HCT116 (cell line): ENCODE measurements at regions not wholly inside any gene's neighbourhood (a gene's known extent, or its start where the extent isn't known, plus 50 kb on each side); places are given as distances from the start of the nearest gene placed in this dataset.

Experiments
- ATAC-seq: fragments of 200-7000 bp; cut with Tn5 transposase; 2 replicates; pipeline ENCODE4 v1.9.1; 2020; ENCODE audit warnings: mild to moderate bottlenecking, moderate library complexity
- BruUV-seq: library from RNA; stranded (reverse); fragments of 400-500 nt; replicated peaks from 2 replicates; lab custom pipeline; 2021; lab: Mats Ljungman, UMichigan
- CTCF ChIA-PET: fragments of 300-600 bp; sonication (Branson Sonifier 250); formaldehyde crosslinking; loops from one replicate; lab custom pipeline; 2021; ENCODE audit warnings: antibody characterized with exemption; lab: Charles Lee
- POLR2A ChIA-PET: fragments of 300-600, 350-600 bp; sonication (Branson Sonifier 250); formaldehyde crosslinking; loops from one replicate; lab custom pipeline; 2021; ENCODE audit warnings: antibody characterized with exemption; lab: Charles Lee
- RAD21 ChIA-PET, 2 experiments: fragments of 300-600 bp; sonication (Branson Sonifier 250); formaldehyde crosslinking; loops; one replicate each; lab custom pipeline; 2023; ENCODE audit warnings: low total read pairs in 2 of 2; ENCODE audit not compliant: uncharacterized antibody in 2 of 2, unreplicated experiment in 2 of 2, low non-redundant PET in 1 of 2; lab: Charles Lee
- DNase-seq: peaks from one replicate; pipeline ENCODE4 v3.0.0-alpha.2; 2010; ENCODE audit warnings: low read depth, low spot score
- H2AFZ ChIP-seq: fragments of 200-600 bp; shearing (Covaris generic), sonication (generic); 2 replicates; pipeline ENCODE4 v1.6.1; 2017; ENCODE audit warnings: low read depth, mixed run types, mixed read lengths, antibody characterized with exemption, low read length; ENCODE audit not compliant: poor library complexity, severe bottlenecking
- H3K27ac ChIP-seq: 2 replicates; pipeline ENCODE4 v1.5.1; 2012; ENCODE audit warnings: low read depth, low read length
- H3K27me3 ChIP-seq: fragments of 200-600 bp; sonication (generic); 2 replicates; pipeline ENCODE4 v1.6.1; 2016; ENCODE audit warnings: mixed run types, low read length, mixed read lengths; ENCODE audit not compliant: insufficient read depth
- H3K36me3 ChIP-seq, 2 experiments: fragments of 200-500 bp in 1 of 2; fragments of 200-600 bp in 1 of 2; sonication (Bioruptor generic) in 1 of 2; sonication (generic) in 1 of 2; 2 replicates each; pipeline versions ENCODE4 v1.5.1 to v1.6.1; 2014 to 2016; ENCODE audit warnings: low read length in 2 of 2, inconsistent platforms in 1 of 2, mixed read lengths in 1 of 2, mixed run types in 1 of 2; ENCODE audit not compliant: insufficient read depth in 2 of 2, control insufficient read depth in 1 of 2
- H3K4me1 ChIP-seq, 2 experiments: fragments of 200-600 bp in 1 of 2; sonication (generic) in 1 of 2; 2 replicates each; pipeline versions ENCODE4 v1.5.1 to v1.6.1; 2012 to 2017; ENCODE audit warnings: low read length in 2 of 2, inconsistent platforms in 1 of 2, mild to moderate bottlenecking in 1 of 2, mixed read lengths in 1 of 2, mixed run types in 1 of 2, moderate library complexity in 1 of 2; ENCODE audit not compliant: insufficient read depth in 2 of 2, control insufficient read depth in 1 of 2
- H3K4me2 ChIP-seq: fragments of 200-600 bp; sonication (generic); 2 replicates; pipeline ENCODE4 v1.6.1; 2017; ENCODE audit warnings: mixed run types, low read length, mixed read lengths
- H3K4me3 ChIP-seq, 2 experiments: fragments of 200-600 bp in 1 of 2; sonication (generic) in 1 of 2; replicated peaks in 1 of 2; 2 replicates each; pipeline ENCODE4 v1.5.1; 2011 to 2016; ENCODE audit warnings: low read length in 2 of 2, control low read depth in 1 of 2, low read depth in 1 of 2, mild to moderate bottlenecking in 1 of 2, mixed read lengths in 1 of 2, mixed run types in 1 of 2
- H3K79me2 ChIP-seq: fragments of 200-600 bp; sonication (generic); 2 replicates; pipeline ENCODE4 v1.6.1; 2017; ENCODE audit warnings: mild to moderate bottlenecking, mixed run types, low read length, moderate library complexity, mixed read lengths; ENCODE audit not compliant: insufficient read depth
- H3K9ac ChIP-seq: fragments of 200-600 bp; sonication (generic); 2 replicates; pipeline ENCODE4 v1.6.1; 2016; ENCODE audit warnings: low read length, mixed read lengths
- H3K9me2 ChIP-seq: fragments of 200-600 bp; sonication (generic), shearing (Covaris generic); 2 replicates; pipeline ENCODE4 v1.6.1; 2017; ENCODE audit warnings: mixed run types, mild to moderate bottlenecking, moderate library complexity; ENCODE audit not compliant: insufficient read depth
- H3K9me3 ChIP-seq, 2 experiments: fragments of 200-500 bp in 1 of 2; fragments of 200-600 bp in 1 of 2; sonication (Bioruptor generic) in 1 of 2; sonication (generic) in 1 of 2; 2 replicates each; pipeline ENCODE4 v1.6.1; 2014 to 2017; ENCODE audit warnings: low read length in 2 of 2, mixed read lengths in 2 of 2, inconsistent platforms in 1 of 2, low read depth in 1 of 2, mild to moderate bottlenecking in 1 of 2, mixed run types in 1 of 2, moderate library complexity in 1 of 2; ENCODE audit not compliant: control insufficient read depth in 1 of 2, insufficient read depth in 1 of 2
- H4K20me1 ChIP-seq: fragments of 200-600 bp; sonication (generic), shearing (Covaris generic); 2 replicates; pipeline ENCODE4 v1.6.1; 2017; ENCODE audit warnings: mixed run types, mild to moderate bottlenecking, moderate library complexity; ENCODE audit not compliant: insufficient read depth
- CBX3 ChIP-seq: IDR thresholded peaks from 2 replicates; pipeline ENCODE4 v1.6.1; 2012; ENCODE audit warnings: low read depth
- EGR1 ChIP-seq: IDR thresholded peaks from 2 replicates; pipeline ENCODE4 v1.6.1; 2012; ENCODE audit warnings: low read depth
- ELF1 ChIP-seq: IDR thresholded peaks from 2 replicates; pipeline ENCODE4 v1.6.1; 2012; ENCODE audit warnings: low read depth, borderline replicate concordance
- EZH2 ChIP-seq: fragments of 200-600 bp; sonication (generic); IDR thresholded peaks from 2 replicates; pipeline ENCODE4 v1.6.1; 2017; ENCODE audit warnings: antibody characterized with exemption, mixed run types
- EZH2phosphoT487 ChIP-seq: fragments of 200-600 bp; IDR thresholded peaks from 2 replicates; pipeline ENCODE4 v1.6.1; 2018; ENCODE audit warnings: antibody characterized with exemption, borderline replicate concordance
- FOSL1 ChIP-seq: IDR thresholded peaks from 2 replicates; pipeline ENCODE4 v1.6.1; 2012; ENCODE audit warnings: low read depth
- JUND ChIP-seq: IDR thresholded peaks from 2 replicates; pipeline ENCODE4 v1.6.1; 2012
- RAD21 ChIP-seq: IDR thresholded peaks from 2 replicates; pipeline ENCODE4 v1.6.1; 2012; ENCODE audit warnings: low read depth, mild to moderate bottlenecking
- SIN3A ChIP-seq: IDR thresholded peaks from 2 replicates; pipeline ENCODE4 v1.6.1; 2012; ENCODE audit warnings: low read depth
- SRF ChIP-seq: IDR thresholded peaks from 2 replicates; pipeline ENCODE4 v1.6.1; 2012; ENCODE audit warnings: low read depth
- TCF7L2 ChIP-seq: IDR thresholded peaks from 2 replicates; pipeline ENCODE4 v1.7.0; 2011; ENCODE audit warnings: borderline replicate concordance, inconsistent platforms; ENCODE audit not compliant: insufficient read depth, insufficient read length; ENCODE audit errors: extremely low read depth
- YY1 ChIP-seq: IDR thresholded peaks from 2 replicates; pipeline ENCODE4 v1.6.1; 2011; ENCODE audit warnings: low read length, low read depth, moderate library complexity, mild to moderate bottlenecking; ENCODE audit not compliant: insufficient replicate concordance; ENCODE audit errors: extremely low read depth
- ZFX ChIP-seq: fragments of 450-650 bp; IDR thresholded peaks from 2 replicates; pipeline ENCODE4 v1.6.1; 2017
- ZNF274 ChIP-seq: fragments of 200-500 bp; sonication (Bioruptor generic); IDR thresholded peaks from 2 replicates; pipeline ENCODE4 v1.6.1; 2014; ENCODE audit warnings: mild to moderate bottlenecking, low read depth, low read length, inconsistent platforms
- intact Hi-C: fragments of 100-400 bp; cut with micrococcal nuclease; formaldehyde crosslinking; loops from 2 replicates; pipeline ENCODE4 v1.10.0; 2022
- TF ChIP-seq, protein P1 (sequence below): IDR thresholded peaks from 2 replicates; pipeline ENCODE4 v1.6.1; 2012; ENCODE audit warnings: low read depth
- TF ChIP-seq, protein P2 (sequence below), 3 experiments: fragments of 200-600 bp in 1 of 3; sonication (generic) in 1 of 3; IDR thresholded peaks in 2 of 3; conservative IDR thresholded peaks in 1 of 3; 2 replicates each; pipeline ENCODE4 v1.5.1; 2012 to 2017; ENCODE audit warnings: low read depth in 2 of 3, low read length in 2 of 3, antibody characterized with exemption in 1 of 3, borderline replicate concordance in 1 of 3, control low read depth in 1 of 3, mild to moderate bottlenecking in 1 of 3, mixed read lengths in 1 of 3, mixed run types in 1 of 3, moderate library complexity in 1 of 3; ENCODE audit not compliant: insufficient read depth in 1 of 3
- TF ChIP-seq, protein P3 (sequence below): IDR thresholded peaks from 2 replicates; pipeline ENCODE4 v1.6.1; 2012
- TF ChIP-seq, protein P4 (sequence below): IDR thresholded peaks from 2 replicates; pipeline ENCODE4 v1.6.1; 2012
- TF ChIP-seq, protein P5 (sequence below): IDR thresholded peaks from 2 replicates; pipeline ENCODE4 v1.6.1; 2011; ENCODE audit warnings: mild to moderate bottlenecking, low read length, moderate library complexity; ENCODE audit not compliant: insufficient replicate concordance; ENCODE audit errors: extremely low read depth

DNA sequence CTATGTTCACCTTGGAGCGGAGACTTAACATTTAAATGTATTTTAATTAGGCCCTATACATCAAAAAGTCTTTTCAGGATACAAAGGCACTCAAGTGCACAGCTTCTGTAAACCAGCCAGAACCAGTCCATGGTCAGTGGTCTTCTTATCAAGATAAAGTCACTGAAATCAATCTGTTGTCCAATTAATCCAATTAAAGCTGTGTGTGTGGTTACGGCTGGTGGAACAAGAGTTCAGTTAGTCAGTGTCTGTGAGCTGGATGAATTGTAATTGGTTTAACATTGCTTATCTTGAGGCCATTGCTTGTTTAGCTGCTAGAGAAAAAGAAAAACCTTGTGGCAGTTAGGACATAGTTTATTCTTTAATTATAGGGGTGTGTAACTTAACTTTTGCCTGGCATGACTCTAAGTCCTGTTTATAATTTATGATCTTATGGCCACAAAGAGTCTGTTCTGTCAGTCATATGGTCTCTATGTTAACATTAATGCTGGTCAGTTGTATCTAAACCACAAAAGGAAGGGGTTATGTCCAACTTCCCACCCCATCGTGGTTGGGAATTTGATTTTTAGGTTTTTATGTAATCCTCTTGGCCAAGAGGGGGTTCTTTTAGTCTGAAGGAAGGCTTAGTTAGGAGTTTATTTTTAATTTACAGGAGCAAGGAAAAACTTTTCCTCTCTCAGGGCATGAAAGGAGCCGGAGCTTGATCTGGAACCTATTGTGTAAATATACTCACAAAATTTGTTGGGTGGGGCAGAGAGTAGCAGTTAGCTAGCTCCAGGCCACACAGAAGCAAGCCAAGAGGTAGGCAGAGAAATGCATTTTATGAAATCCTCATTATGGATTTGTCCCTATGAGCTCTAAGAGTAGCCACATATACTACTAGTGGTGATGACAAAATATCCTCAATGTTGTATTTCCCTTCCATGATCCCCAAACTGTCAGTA is 665.7 kb upstream of the ACTRT1 start:
- ChIA-PET RAD21 (no interaction called here), POLR2A (no interaction called here)
- intact Hi-C loops, result no loop called here
- Histone ChIP-seq H3K4me1 (no peaks in the 10 kb centered on the region), H4K20me1 (no peaks in the 10 kb centered on the region), H2AFZ (no peak overlapping the region), H3K79me2 (no peaks in the 10 kb centered on the region), H3K27me3 (no peaks in the 10 kb centered on the region), H3K4me2 (no peak overlapping the region), H3K4me3 (no peak overlapping the region), H3K27ac (no peak overlapping the region), H3K9me3 (no peaks in the 10 kb centered on the region), H3K9me2 (no peaks in the 10 kb centered on the region), H3K9ac (no peak overlapping the region)
- DNase-seq (no peak), ATAC-seq (no peak)
- BruUV-seq, result no TSS peak
- TF ChIP-seq, protein P1, sequence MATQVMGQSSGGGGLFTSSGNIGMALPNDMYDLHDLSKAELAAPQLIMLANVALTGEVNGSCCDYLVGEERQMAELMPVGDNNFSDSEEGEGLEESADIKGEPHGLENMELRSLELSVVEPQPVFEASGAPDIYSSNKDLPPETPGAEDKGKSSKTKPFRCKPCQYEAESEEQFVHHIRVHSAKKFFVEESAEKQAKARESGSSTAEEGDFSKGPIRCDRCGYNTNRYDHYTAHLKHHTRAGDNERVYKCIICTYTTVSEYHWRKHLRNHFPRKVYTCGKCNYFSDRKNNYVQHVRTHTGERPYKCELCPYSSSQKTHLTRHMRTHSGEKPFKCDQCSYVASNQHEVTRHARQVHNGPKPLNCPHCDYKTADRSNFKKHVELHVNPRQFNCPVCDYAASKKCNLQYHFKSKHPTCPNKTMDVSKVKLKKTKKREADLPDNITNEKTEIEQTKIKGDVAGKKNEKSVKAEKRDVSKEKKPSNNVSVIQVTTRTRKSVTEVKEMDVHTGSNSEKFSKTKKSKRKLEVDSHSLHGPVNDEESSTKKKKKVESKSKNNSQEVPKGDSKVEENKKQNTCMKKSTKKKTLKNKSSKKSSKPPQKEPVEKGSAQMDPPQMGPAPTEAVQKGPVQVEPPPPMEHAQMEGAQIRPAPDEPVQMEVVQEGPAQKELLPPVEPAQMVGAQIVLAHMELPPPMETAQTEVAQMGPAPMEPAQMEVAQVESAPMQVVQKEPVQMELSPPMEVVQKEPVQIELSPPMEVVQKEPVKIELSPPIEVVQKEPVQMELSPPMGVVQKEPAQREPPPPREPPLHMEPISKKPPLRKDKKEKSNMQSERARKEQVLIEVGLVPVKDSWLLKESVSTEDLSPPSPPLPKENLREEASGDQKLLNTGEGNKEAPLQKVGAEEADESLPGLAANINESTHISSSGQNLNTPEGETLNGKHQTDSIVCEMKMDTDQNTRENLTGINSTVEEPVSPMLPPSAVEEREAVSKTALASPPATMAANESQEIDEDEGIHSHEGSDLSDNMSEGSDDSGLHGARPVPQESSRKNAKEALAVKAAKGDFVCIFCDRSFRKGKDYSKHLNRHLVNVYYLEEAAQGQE, result no peak
- TF ChIP-seq RAD21 (no peak), ZNF274 (no peak), SRF (no peak), JUND (no peak), EGR1 (no peak), EZH2phosphoT487 (no peak), SIN3A (no peak), ZFX (no peak), EZH2 (no peak), FOSL1 (no peak), YY1 (no peak), TCF7L2 (no peak), CBX3 (no peak), ELF1 (no peak)
- TF ChIP-seq, protein P2, sequence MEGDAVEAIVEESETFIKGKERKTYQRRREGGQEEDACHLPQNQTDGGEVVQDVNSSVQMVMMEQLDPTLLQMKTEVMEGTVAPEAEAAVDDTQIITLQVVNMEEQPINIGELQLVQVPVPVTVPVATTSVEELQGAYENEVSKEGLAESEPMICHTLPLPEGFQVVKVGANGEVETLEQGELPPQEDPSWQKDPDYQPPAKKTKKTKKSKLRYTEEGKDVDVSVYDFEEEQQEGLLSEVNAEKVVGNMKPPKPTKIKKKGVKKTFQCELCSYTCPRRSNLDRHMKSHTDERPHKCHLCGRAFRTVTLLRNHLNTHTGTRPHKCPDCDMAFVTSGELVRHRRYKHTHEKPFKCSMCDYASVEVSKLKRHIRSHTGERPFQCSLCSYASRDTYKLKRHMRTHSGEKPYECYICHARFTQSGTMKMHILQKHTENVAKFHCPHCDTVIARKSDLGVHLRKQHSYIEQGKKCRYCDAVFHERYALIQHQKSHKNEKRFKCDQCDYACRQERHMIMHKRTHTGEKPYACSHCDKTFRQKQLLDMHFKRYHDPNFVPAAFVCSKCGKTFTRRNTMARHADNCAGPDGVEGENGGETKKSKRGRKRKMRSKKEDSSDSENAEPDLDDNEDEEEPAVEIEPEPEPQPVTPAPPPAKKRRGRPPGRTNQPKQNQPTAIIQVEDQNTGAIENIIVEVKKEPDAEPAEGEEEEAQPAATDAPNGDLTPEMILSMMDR (IDR thresholded peaks at IDR 0.05 in 2 of 3, conservative IDR thresholded peaks at IDR 0.05 in 1 of 3; ENCODE audit: borderline replicate concordance in 1 of 3, insufficient read depth in 1 of 3, low read depth in 2 of 3, low read length in 2 of 3), result no peak
- TF ChIP-seq, protein P3, sequence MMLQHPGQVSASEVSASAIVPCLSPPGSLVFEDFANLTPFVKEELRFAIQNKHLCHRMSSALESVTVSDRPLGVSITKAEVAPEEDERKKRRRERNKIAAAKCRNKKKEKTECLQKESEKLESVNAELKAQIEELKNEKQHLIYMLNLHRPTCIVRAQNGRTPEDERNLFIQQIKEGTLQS, result no peak
- TF ChIP-seq, protein P4, sequence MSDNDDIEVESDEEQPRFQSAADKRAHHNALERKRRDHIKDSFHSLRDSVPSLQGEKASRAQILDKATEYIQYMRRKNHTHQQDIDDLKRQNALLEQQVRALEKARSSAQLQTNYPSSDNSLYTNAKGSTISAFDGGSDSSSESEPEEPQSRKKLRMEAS, result no peak
- TF ChIP-seq, protein P5, sequence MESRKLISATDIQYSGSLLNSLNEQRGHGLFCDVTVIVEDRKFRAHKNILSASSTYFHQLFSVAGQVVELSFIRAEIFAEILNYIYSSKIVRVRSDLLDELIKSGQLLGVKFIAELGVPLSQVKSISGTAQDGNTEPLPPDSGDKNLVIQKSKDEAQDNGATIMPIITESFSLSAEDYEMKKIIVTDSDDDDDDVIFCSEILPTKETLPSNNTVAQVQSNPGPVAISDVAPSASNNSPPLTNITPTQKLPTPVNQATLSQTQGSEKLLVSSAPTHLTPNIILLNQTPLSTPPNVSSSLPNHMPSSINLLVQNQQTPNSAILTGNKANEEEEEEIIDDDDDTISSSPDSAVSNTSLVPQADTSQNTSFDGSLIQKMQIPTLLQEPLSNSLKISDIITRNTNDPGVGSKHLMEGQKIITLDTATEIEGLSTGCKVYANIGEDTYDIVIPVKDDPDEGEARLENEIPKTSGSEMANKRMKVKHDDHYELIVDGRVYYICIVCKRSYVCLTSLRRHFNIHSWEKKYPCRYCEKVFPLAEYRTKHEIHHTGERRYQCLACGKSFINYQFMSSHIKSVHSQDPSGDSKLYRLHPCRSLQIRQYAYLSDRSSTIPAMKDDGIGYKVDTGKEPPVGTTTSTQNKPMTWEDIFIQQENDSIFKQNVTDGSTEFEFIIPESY, result no peak
- TF ChIP-seq, all 23 proteins: peak for 0
- H3K36me3 ChIP-seq, result no peaks in the 10 kb centered on the region
- CTCF ChIA-PET, result no interaction called here
